ENCODE measurements at regions not wholly inside any gene's neighbourhood (a gene's known extent, or its start where the extent isn't known, plus 50 kb on each side); places are given as distances from the start of the nearest gene placed in this dataset.
"Not testable (repeated sequence)": the region's sequence is repeated elsewhere in the genome, so short reads cannot be mapped to it uniquely, and the experiment has no call there.

DNA sequence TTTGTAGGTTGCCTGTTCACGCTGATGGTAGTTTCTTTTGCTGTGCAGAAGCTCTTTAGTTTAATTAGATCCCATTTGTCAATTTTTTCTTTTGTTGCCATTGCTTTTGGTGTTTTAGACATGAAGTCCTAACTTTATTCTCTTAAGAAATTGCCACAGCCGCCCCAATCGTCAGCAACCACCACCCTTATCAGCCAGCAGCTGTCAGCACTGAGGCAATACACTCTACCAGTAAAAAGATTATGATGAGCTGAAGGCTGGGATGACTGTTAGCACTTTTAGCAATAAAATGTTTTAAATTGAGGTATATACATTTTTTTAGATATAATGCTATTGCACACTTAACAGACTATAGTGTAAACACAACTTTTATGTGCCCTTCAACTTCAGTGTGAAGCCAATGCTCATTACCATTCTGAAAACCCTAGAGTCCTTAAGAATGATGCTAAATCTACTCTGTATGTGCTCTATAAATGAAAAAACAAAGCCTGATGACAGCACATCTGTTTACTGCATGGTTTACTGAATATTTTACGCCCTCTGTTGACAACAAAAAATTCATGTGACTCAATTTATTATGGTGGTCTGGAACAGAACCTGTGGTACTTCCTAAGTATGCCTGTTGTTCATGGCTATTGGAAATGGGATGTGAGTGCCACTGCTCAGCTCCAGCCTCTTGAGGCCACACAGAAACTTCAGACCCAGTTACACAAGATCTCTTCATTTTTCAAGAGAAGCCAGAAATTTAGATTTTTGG, 197.4 kb downstream of the DUSP6 start:
- no peaks in the 10 kb centered on the region for H3K9me3 ChIP-seq
- H3K27me3 ChIP-seq: no peaks in the 10 kb centered on the region
- no peaks in the 10 kb centered on the region for H3K4me1 ChIP-seq
- H3K36me3 ChIP-seq: no peaks in the 10 kb centered on the region
- H3K9ac ChIP-seq (ENCODE audit: low read depth in 2 of 2, low read length in 2 of 2): no peak overlapping the region
- intact Hi-C loops (cut with DNase I): no loop called here
- TF ChIP-seq, protein P1, sequence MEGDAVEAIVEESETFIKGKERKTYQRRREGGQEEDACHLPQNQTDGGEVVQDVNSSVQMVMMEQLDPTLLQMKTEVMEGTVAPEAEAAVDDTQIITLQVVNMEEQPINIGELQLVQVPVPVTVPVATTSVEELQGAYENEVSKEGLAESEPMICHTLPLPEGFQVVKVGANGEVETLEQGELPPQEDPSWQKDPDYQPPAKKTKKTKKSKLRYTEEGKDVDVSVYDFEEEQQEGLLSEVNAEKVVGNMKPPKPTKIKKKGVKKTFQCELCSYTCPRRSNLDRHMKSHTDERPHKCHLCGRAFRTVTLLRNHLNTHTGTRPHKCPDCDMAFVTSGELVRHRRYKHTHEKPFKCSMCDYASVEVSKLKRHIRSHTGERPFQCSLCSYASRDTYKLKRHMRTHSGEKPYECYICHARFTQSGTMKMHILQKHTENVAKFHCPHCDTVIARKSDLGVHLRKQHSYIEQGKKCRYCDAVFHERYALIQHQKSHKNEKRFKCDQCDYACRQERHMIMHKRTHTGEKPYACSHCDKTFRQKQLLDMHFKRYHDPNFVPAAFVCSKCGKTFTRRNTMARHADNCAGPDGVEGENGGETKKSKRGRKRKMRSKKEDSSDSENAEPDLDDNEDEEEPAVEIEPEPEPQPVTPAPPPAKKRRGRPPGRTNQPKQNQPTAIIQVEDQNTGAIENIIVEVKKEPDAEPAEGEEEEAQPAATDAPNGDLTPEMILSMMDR (IDR thresholded peaks at IDR 0.05): peak; percentile 18
- no peak overlapping the region for H3K27ac ChIP-seq
- DNase-seq: no peak
- H3K4me3 ChIP-seq: no peak overlapping the region

DNA sequence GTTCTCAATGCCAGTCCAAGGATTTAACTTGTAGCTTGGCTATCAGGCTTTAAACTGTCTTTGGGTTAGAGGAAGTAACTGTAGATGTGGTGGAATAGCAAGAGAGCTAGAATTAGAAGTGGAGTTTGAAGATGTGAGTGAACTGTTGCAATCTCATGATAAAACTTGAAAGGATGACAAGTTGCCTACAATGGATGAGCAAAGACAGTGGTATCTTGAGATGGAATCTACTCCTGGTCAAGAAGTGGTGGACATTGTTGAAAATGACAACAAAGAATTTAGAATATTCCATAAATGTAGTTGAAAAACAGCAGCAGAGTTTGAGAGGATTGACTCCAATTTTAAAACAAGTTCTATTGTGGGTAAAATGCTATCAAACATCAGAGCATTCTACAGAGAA, 199.0 kb downstream of the DUSP6 start:
- intact Hi-C loops (cut with DNase I): no loop called here
- no peak overlapping the region for H3K4me3 ChIP-seq
- TF ChIP-seq, protein P1 (IDR thresholded peaks at IDR 0.05): no peak
- no peak overlapping the region for H3K27ac ChIP-seq
- no peaks in the 10 kb centered on the region for H3K36me3 ChIP-seq
- H3K9me3 ChIP-seq: no peaks in the 10 kb centered on the region
- H3K9ac ChIP-seq (ENCODE audit: low read depth in 2 of 2, low read length in 2 of 2): no peak overlapping the region
- H3K27me3 ChIP-seq: no peaks in the 10 kb centered on the region
- no peak for DNase-seq
- H3K4me1 ChIP-seq: no peaks in the 10 kb centered on the region

DNA sequence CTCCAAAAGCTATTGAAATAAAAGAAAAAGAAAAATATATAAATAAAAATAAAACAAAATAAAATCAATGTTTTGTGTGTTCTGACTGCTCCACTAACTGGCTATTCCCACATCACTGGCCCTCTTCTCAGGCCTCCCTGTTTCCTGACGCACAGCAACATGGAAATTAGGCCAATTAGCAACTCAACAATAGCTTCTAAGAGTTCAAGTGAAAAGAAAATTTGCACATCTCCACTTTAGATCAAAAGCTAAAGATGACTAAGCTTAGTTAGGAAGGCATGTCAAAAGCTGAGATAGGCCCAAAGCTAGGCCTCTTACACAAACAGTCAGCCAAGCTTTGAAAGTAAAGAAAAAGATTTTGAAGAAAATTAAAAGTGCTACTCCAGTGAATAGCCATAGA, 200.8 kb downstream of the DUSP6 start:
- Histone ChIP-seq H3K27ac (no peak overlapping the region), H3K4me1 (no peaks in the 10 kb centered on the region), H3K27me3 (no peaks in the 10 kb centered on the region), H3K9me3 (no peaks in the 10 kb centered on the region), H3K36me3 (no peaks in the 10 kb centered on the region), H3K4me3 (no peak overlapping the region), H3K9ac (ENCODE audit: low read depth in 2 of 2, low read length in 2 of 2) (no peak overlapping the region)
- intact Hi-C loops (cut with DNase I): no loop called here
- no peak for DNase-seq
- TF ChIP-seq, protein P1 (IDR thresholded peaks at IDR 0.05): no peak

DNA sequence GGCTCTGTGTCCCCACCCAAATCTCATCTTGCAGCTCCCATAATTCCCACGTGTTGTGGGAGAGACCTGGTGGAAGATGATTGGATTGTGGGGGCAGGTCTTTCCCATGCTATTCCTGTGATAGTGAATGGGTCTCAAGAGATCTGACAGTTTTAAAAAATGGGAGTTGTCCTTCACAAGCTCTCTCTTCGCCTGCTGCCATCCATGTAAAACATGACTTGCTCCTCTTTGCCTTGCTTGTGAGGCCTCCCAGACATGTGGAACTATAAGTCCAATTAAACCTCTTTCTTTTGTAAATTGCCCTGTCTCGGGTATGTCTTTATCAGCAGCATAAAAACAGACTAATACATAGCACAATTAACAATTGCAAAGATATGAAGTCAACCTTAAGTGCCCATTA, 201.5 kb downstream of the DUSP6 start:
- H3K4me1 ChIP-seq; H3K9me3 ChIP-seq; H3K27me3 ChIP-seq; H3K4me3 ChIP-seq; H3K27ac ChIP-seq; intact Hi-C loops (cut with DNase I); H3K9ac ChIP-seq (ENCODE audit: low read depth in 2 of 2, low read length in 2 of 2); H3K36me3 ChIP-seq; DNase-seq: not testable (repeated sequence)

DNA sequence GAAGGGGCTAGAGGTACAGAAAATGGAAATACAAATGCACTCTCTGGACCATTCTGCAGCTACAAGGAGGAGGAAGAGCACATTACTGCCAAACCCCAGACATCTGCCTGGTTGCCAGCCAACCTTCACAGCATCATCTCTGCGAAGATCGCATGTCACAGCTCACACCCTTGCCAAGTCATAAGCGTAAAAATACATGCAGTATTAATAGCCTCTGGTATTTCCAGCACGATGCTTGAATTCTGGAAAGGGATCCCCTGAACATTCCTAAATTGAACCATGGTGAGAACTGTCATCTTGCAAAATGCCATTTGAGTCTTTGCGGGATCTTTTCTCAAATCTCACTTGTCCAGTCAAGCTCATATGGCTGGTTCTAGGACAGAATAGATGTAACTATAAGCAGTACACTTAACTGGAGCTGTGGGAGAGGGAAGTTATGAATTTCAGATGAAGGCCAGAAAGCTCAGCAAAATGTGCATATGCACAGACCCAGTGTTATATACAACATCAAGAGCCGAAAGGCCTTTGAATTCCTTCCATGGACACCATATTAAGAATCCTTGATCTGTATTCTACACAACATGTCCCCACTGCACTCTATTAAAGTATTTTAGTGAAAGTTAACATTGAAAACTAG, 211.6 kb downstream of the DUSP6 start:
- Histone ChIP-seq H3K36me3 (no peaks in the 10 kb centered on the region), H3K27ac (no peak overlapping the region), H3K4me1 (no peaks in the 10 kb centered on the region), H3K9ac (ENCODE audit: low read depth in 2 of 2, low read length in 2 of 2) (no peak overlapping the region), H3K27me3 (no peaks in the 10 kb centered on the region), H3K4me3 (no peak overlapping the region), H3K9me3 (no peaks in the 10 kb centered on the region)
- DNase-seq: no peak
- intact Hi-C loops (cut with DNase I): no loop called here
- TF ChIP-seq, protein P1 (IDR thresholded peaks at IDR 0.05): no peak

DNA sequence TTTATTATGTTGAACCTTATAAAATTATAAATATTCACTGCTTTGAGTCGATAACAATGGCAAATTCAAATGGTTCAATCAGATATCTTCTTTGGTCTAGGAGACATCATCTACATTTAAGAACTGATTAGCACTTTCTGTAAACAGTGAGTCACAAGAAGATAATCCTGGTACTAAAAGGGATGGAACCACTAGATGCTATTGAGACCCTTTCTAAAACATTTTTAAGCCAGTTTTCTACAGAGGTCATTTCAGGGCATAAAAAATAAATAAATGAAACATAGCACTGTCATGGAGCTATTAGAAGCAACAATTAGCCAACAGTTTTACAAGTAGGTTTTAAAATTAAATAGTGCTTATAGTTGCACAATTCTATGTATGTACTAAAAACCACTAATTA, 212.2 kb downstream of the DUSP6 start:
- no peak overlapping the region for H3K27ac ChIP-seq
- DNase-seq: no peak
- TF ChIP-seq, protein P1 (IDR thresholded peaks at IDR 0.05): no peak
- H3K36me3 ChIP-seq: no peaks in the 10 kb centered on the region
- no peak overlapping the region for H3K4me3 ChIP-seq
- intact Hi-C loops (cut with DNase I): no loop called here
- H3K4me1 ChIP-seq: no peaks in the 10 kb centered on the region
- H3K27me3 ChIP-seq: no peaks in the 10 kb centered on the region
- H3K9me3 ChIP-seq: no peaks in the 10 kb centered on the region
- H3K9ac ChIP-seq (ENCODE audit: low read depth in 2 of 2, low read length in 2 of 2): no peak overlapping the region

Measured in colonic mucosa (tissue), 4 donors.